Stimulated activated CD8-positive, alpha-beta memory T cell treated with anti-CD3 and anti-CD28 coated beads, Interleukin-7, amount 100 ng/mL, for 1 hour (primary cell): ENCODE measurements at regions not wholly inside any gene's neighbourhood (a gene's known extent, or its start where the extent isn't known, plus 50 kb on each side); places are given as distances from the start of the nearest gene placed in this dataset.
"Not testable (repeated sequence)": the region's sequence is repeated elsewhere in the genome, so short reads cannot be mapped to it uniquely, and the experiment has no call there.

Experiments used
- DNase-seq, 2 donors: peaks; one replicate each; pipeline ENCODE4 v3.0.0-alpha.2; 2020; ENCODE audit warnings: low read depth in 2 of 2

GRCh38 chr15:70525551-70525950 lies 237.8 kb downstream of the UACA start:
- DNase-seq, result no peak

- no peak for DNase-seq
Measured at GRCh38 chr15:70524470-70524869, 238.9 kb downstream of the UACA start.

- no peak for DNase-seq
Measured at GRCh38 chr15:70523616-70524015, 239.7 kb downstream of the UACA start.

GRCh38 chr15:70523192-70523591 lies 240.2 kb downstream of the UACA start:
- no peak for DNase-seq

- no peak for DNase-seq
Measured at GRCh38 chr15:70522323-70522966, 240.9 kb downstream of the UACA start.

GRCh38 chr15:70521576-70522322 lies 241.6 kb downstream of the UACA start:
- DNase-seq, result no peak

- no peak for DNase-seq
Measured at GRCh38 chr15:70519616-70520015, 243.7 kb downstream of the UACA start.

GRCh38 chr15:70519004-70519365 lies 244.4 kb downstream of the UACA start:
- DNase-seq, result no peak

GRCh38 chr15:70518201-70519003 lies 245.0 kb downstream of the UACA start:
- DNase-seq, result no peak

GRCh38 chr15:70517194-70517590 lies 246.2 kb downstream of the UACA start:
- DNase-seq, result no peak

GRCh38 chr15:70516408-70517193 lies 246.8 kb downstream of the UACA start:
- DNase-seq, result no peak

- DNase-seq, result no peak
Measured at GRCh38 chr15:70514251-70514650, 249.1 kb downstream of the UACA start.

GRCh38 chr15:70513819-70514218 lies 249.5 kb downstream of the UACA start:
- DNase-seq, result no peak

- no peak for DNase-seq
Measured at GRCh38 chr15:70512772-70513362, 250.5 kb downstream of the UACA start.

GRCh38 chr15:70511972-70512587 lies 251.3 kb downstream of the UACA start:
- DNase-seq, result not testable (repeated sequence)

- DNase-seq, result no peak
Measured at GRCh38 chr15:70510433-70510832, 252.9 kb downstream of the UACA start.

- no peak for DNase-seq
Measured at GRCh38 chr15:70509731-70510143, 253.6 kb downstream of the UACA start.

- no peak for DNase-seq
Measured at GRCh38 chr15:70509282-70509662, 254.1 kb downstream of the UACA start.

- no peak for DNase-seq
Measured at GRCh38 chr15:70508561-70509281, 254.6 kb downstream of the UACA start.

- DNase-seq, result no peak
Measured at GRCh38 chr15:70507772-70508371, 255.5 kb downstream of the UACA start.
